ENCODE measurements at regions not wholly inside any gene's neighbourhood (a gene's known extent, or its start where the extent isn't known, plus 50 kb on each side); places are given as distances from the start of the nearest gene placed in this dataset.

GRCh38 chr16:31711344-31711845 is 162.2 kb upstream of the ZNF267 start:
- Histone ChIP-seq H3K4me2 (ENCODE audit: low read length) (no peak overlapping the region), H4K20me1 (ENCODE audit: low read length) (no peaks in the 10 kb centered on the region), H3K9ac (ENCODE audit: low read length) (no peak overlapping the region), H3K4me1 (ENCODE audit: insufficient read depth, low read length) (peaks cover 10% of the 10 kb centered on the region; the same call in 1 of the 2 replicates), H3K36me3 (ENCODE audit: low read depth, low read length) (peaks cover 7% of the 10 kb centered on the region), H3K4me3 (ENCODE audit: low read length) (no peak overlapping the region), H3K9me2 (replicated peaks; ENCODE audit: low read length) (no peaks in the 10 kb centered on the region), H3K79me2 (ENCODE audit: low read length) (peaks cover 26% of the 10 kb centered on the region), H2AFZ (ENCODE audit: low read length) (no peak overlapping the region), H3K9me3 (ENCODE audit: low read length) (no peaks in the 10 kb centered on the region), H3K27me3 (ENCODE audit: low read length) (no peaks in the 10 kb centered on the region), H3K27ac (ENCODE audit: low read length) (no peak overlapping the region), H3F3A (ENCODE audit: low read length, unreplicated experiment) (no peaks in the 10 kb centered on the region)
- no peak for TF ChIP-seq EZH2 (IDR thresholded peaks at IDR 0.05; ENCODE audit: low read length, unreplicated experiment)
- no peak for TF ChIP-seq EZH2phosphoT487 (IDR thresholded peaks at IDR 0.05; ENCODE audit: borderline replicate concordance, low read length)
- TF ChIP-seq, protein P1, sequence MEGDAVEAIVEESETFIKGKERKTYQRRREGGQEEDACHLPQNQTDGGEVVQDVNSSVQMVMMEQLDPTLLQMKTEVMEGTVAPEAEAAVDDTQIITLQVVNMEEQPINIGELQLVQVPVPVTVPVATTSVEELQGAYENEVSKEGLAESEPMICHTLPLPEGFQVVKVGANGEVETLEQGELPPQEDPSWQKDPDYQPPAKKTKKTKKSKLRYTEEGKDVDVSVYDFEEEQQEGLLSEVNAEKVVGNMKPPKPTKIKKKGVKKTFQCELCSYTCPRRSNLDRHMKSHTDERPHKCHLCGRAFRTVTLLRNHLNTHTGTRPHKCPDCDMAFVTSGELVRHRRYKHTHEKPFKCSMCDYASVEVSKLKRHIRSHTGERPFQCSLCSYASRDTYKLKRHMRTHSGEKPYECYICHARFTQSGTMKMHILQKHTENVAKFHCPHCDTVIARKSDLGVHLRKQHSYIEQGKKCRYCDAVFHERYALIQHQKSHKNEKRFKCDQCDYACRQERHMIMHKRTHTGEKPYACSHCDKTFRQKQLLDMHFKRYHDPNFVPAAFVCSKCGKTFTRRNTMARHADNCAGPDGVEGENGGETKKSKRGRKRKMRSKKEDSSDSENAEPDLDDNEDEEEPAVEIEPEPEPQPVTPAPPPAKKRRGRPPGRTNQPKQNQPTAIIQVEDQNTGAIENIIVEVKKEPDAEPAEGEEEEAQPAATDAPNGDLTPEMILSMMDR (conservative IDR thresholded peaks at IDR 0.05; ENCODE audit: low read depth, low read length), result peak; percentile 28; the same call in 1 of the 2 replicates
- ATAC-seq, result no peak
- DNase-seq, result no peak
- ChIA-PET CTCF (no interaction called here), POLR2A (ENCODE audit: unreplicated experiment) (no interaction called here)
- no TSS peak for BruUV-seq (replicated peaks)
- intact Hi-C loops (cut with micrococcal nuclease), result loop anchor here (10.0 kb wide), 1 partner anchor 153 kb away; no protein-coding TSS in a partner anchor

- CTCF ChIA-PET, result no interaction called here
- no peak for ATAC-seq
These were observed 161.5 kb upstream of the ZNF267 start for GRCh38 chr16:31712064-31712540.

More at GRCh38 chr16:31712064-31712540, 161.5 kb upstream of the ZNF267 start:
- POLR2A ChIA-PET (ENCODE audit: unreplicated experiment), result no interaction called here
- Histone ChIP-seq H3K4me1 (ENCODE audit: insufficient read depth, low read length) (peaks cover 10% of the 10 kb centered on the region; the same call in 1 of the 2 replicates), H3K27ac (ENCODE audit: low read length) (no peak overlapping the region), H2AFZ (ENCODE audit: low read length) (no peak overlapping the region), H3F3A (ENCODE audit: low read length, unreplicated experiment) (no peaks in the 10 kb centered on the region), H3K4me3 (ENCODE audit: low read length) (no peak overlapping the region), H3K79me2 (ENCODE audit: low read length) (peaks cover 26% of the 10 kb centered on the region), H3K36me3 (ENCODE audit: low read depth, low read length) (peaks cover 7% of the 10 kb centered on the region), H3K9me2 (replicated peaks; ENCODE audit: low read length) (no peaks in the 10 kb centered on the region), H4K20me1 (ENCODE audit: low read length) (no peaks in the 10 kb centered on the region), H3K9ac (ENCODE audit: low read length) (no peak overlapping the region), H3K9me3 (ENCODE audit: low read length) (no peaks in the 10 kb centered on the region), H3K27me3 (ENCODE audit: low read length) (no peaks in the 10 kb centered on the region), H3K4me2 (ENCODE audit: low read length) (no peak overlapping the region)
- no TSS peak for BruUV-seq (replicated peaks)
- TF ChIP-seq EZH2 (IDR thresholded peaks at IDR 0.05; ENCODE audit: low read length, unreplicated experiment) (no peak), EZH2phosphoT487 (IDR thresholded peaks at IDR 0.05; ENCODE audit: borderline replicate concordance, low read length) (no peak)
- TF ChIP-seq, protein P1 (conservative IDR thresholded peaks at IDR 0.05; ENCODE audit: low read depth, low read length), result no peak
- intact Hi-C loops (cut with micrococcal nuclease), result loop anchor here (10.0 kb wide), 1 partner anchor 153 kb away; no protein-coding TSS in a partner anchor
- no peak for DNase-seq
